Mucosa of rectum (tissue), 2 donors: ENCODE measurements at regions not wholly inside any gene's neighbourhood (a gene's known extent, or its start where the extent isn't known, plus 50 kb on each side); places are given as distances from the start of the nearest gene placed in this dataset.

Experiments
- H3K27ac ChIP-seq, 2 donors: one replicate each; pipeline ENCODE4 v1.7.0; 2013; ENCODE audit warnings: inconsistent platforms in 2 of 2, low read depth in 2 of 2, low read length in 2 of 2
- H3K27me3 ChIP-seq, 2 donors: one replicate each; pipeline ENCODE4 v1.7.0; 2013; ENCODE audit warnings: low read length in 2 of 2; ENCODE audit not compliant: control insufficient read depth in 2 of 2, insufficient read depth in 2 of 2
- H3K36me3 ChIP-seq, 2 donors: one replicate each; pipeline ENCODE4 v1.7.0; 2013; ENCODE audit warnings: low read length in 2 of 2; ENCODE audit not compliant: control insufficient read depth in 2 of 2, insufficient read depth in 2 of 2
- H3K4me1 ChIP-seq, 2 donors: one replicate each; pipeline ENCODE4 v1.7.0; 2013; ENCODE audit warnings: low read length in 2 of 2, mild to moderate bottlenecking in 1 of 2; ENCODE audit not compliant: control insufficient read depth in 2 of 2, insufficient read depth in 2 of 2
- H3K4me3 ChIP-seq, 2 donors: one replicate each; pipeline ENCODE4 v1.7.0; 2013; ENCODE audit warnings: low read length in 2 of 2
- H3K9ac ChIP-seq, 2 donors: one replicate each; pipeline ENCODE4 v1.7.0; 2013; ENCODE audit warnings: low read length in 2 of 2, low read depth in 1 of 2, mild to moderate bottlenecking in 1 of 2
- H3K9me3 ChIP-seq, 2 donors: one replicate each; pipeline ENCODE4 v1.7.0; 2013; ENCODE audit warnings: low read length in 2 of 2; ENCODE audit not compliant: control insufficient read depth in 2 of 2
- donor health status: healthy.
- donor health status: Normal muscosa, but diverticular disease.

GRCh38 chr5:15421921-15422412 is 78.0 kb upstream of the FBXL7 start:
- no peak overlapping the region for H3K4me3 ChIP-seq
- H3K27me3 ChIP-seq, result no peaks in the 10 kb centered on the region
- H3K9me3 ChIP-seq, result no peaks in the 10 kb centered on the region
- H3K4me1 ChIP-seq, result no peaks in the 10 kb centered on the region
- no peak overlapping the region for H3K9ac ChIP-seq
- H3K36me3 ChIP-seq, result no peaks in the 10 kb centered on the region
- no peak overlapping the region for H3K27ac ChIP-seq

- no peaks in the 10 kb centered on the region for H3K9me3 ChIP-seq
- no peaks in the 10 kb centered on the region for H3K27me3 ChIP-seq
- no peak overlapping the region for H3K27ac ChIP-seq
- no peak overlapping the region for H3K4me3 ChIP-seq
- no peaks in the 10 kb centered on the region for H3K36me3 ChIP-seq
- H3K4me1 ChIP-seq, result no peaks in the 10 kb centered on the region
- no peak overlapping the region for H3K9ac ChIP-seq
Measured at GRCh38 chr5:15421381-15421780, 78.6 kb upstream of the FBXL7 start.

GRCh38 chr5:15420201-15420600 is 79.8 kb upstream of the FBXL7 start:
- Histone ChIP-seq H3K27me3 (no peaks in the 10 kb centered on the region), H3K27ac (no peak overlapping the region), H3K36me3 (no peaks in the 10 kb centered on the region), H3K4me1 (no peaks in the 10 kb centered on the region), H3K9me3 (no peaks in the 10 kb centered on the region), H3K9ac (no peak overlapping the region), H3K4me3 (no peak overlapping the region)

GRCh38 chr5:15417156-15417555 is 82.8 kb upstream of the FBXL7 start:
- H3K4me3 ChIP-seq, result no peak overlapping the region
- H3K36me3 ChIP-seq, result no peaks in the 10 kb centered on the region
- H3K9ac ChIP-seq, result no peak overlapping the region
- no peak overlapping the region for H3K27ac ChIP-seq
- H3K4me1 ChIP-seq, result no peaks in the 10 kb centered on the region
- no peaks in the 10 kb centered on the region for H3K27me3 ChIP-seq
- H3K9me3 ChIP-seq, result peaks cover 0 to 3% of the 10 kb centered on the region in 2 donors

GRCh38 chr5:15406478-15406877 is 93.5 kb upstream of the FBXL7 start:
- no peaks in the 10 kb centered on the region for H3K36me3 ChIP-seq
- H3K9ac ChIP-seq, result no peak overlapping the region
- no peak overlapping the region for H3K4me3 ChIP-seq
- no peaks in the 10 kb centered on the region for H3K27me3 ChIP-seq
- H3K4me1 ChIP-seq, result no peaks in the 10 kb centered on the region
- H3K9me3 ChIP-seq, result no peaks in the 10 kb centered on the region
- H3K27ac ChIP-seq, result no peak overlapping the region

GRCh38 chr5:15393146-15393545 is 106.8 kb upstream of the FBXL7 start:
- Histone ChIP-seq H3K36me3 (no peaks in the 10 kb centered on the region), H3K9ac (no peak overlapping the region), H3K27me3 (no peaks in the 10 kb centered on the region)

GRCh38 chr5:15391704-15392397 is 108.1 kb upstream of the FBXL7 start:
- Histone ChIP-seq H3K36me3 (no peaks in the 10 kb centered on the region), H3K9me3 (no peaks in the 10 kb centered on the region), H3K27ac (no peak overlapping the region), H3K9ac (no peak overlapping the region), H3K4me3 (no peak overlapping the region), H3K4me1 (no peaks in the 10 kb centered on the region), H3K27me3 (no peaks in the 10 kb centered on the region)

More at GRCh38 chr5:15393146-15393545, 106.8 kb upstream of the FBXL7 start:
- Histone ChIP-seq H3K27ac (no peak overlapping the region), H3K4me3 (no peak overlapping the region), H3K9me3 (no peaks in the 10 kb centered on the region), H3K4me1 (no peaks in the 10 kb centered on the region)

- H3K9me3 ChIP-seq, result no peaks in the 10 kb centered on the region
- H3K27ac ChIP-seq, result no peak overlapping the region
- H3K36me3 ChIP-seq, result no peaks in the 10 kb centered on the region
- H3K4me1 ChIP-seq, result no peaks in the 10 kb centered on the region
- no peak overlapping the region for H3K9ac ChIP-seq
- no peak overlapping the region for H3K4me3 ChIP-seq
- no peaks in the 10 kb centered on the region for H3K27me3 ChIP-seq
Measured at GRCh38 chr5:15388866-15389265, 111.1 kb upstream of the FBXL7 start.

- no peaks in the 10 kb centered on the region for H3K27me3 ChIP-seq
- no peaks in the 10 kb centered on the region for H3K9me3 ChIP-seq
- H3K9ac ChIP-seq, result no peak overlapping the region
- H3K27ac ChIP-seq, result no peak overlapping the region
- H3K4me1 ChIP-seq, result no peaks in the 10 kb centered on the region
- H3K36me3 ChIP-seq, result no peaks in the 10 kb centered on the region
- H3K4me3 ChIP-seq, result no peak overlapping the region
Measured at GRCh38 chr5:15387931-15388524, 112.0 kb upstream of the FBXL7 start.

GRCh38 chr5:15386122-15386521 is 113.9 kb upstream of the FBXL7 start:
- no peak overlapping the region for H3K4me3 ChIP-seq
- no peak overlapping the region for H3K9ac ChIP-seq
- no peaks in the 10 kb centered on the region for H3K36me3 ChIP-seq
- no peaks in the 10 kb centered on the region for H3K27me3 ChIP-seq
- no peak overlapping the region for H3K27ac ChIP-seq
- H3K9me3 ChIP-seq, result no peaks in the 10 kb centered on the region
- no peaks in the 10 kb centered on the region for H3K4me1 ChIP-seq
